ENCODE measurements at regions not wholly inside any gene's neighbourhood (a gene's known extent, or its start where the extent isn't known, plus 50 kb on each side); places are given as distances from the start of the nearest gene placed in this dataset.

DNA sequence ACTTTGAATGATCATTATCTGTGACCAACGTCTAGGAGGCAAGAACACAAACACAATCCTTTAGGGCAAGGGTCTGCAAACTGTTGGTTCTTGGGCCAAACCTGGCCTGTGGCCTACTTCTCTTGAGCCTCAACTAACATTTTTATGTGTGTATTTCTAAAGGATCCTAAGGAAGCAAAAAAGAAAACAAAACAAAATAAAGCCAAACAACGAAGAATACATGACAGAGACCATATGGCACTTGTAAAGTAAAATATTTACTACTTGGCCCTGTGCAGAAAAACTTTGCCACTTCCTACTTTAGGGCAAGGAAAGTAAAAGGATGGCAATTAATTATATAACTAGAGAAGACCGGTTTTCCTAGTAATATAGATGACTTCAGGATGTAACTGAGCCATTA is 1056.2 kb downstream of the EPHA7 start:
- Histone ChIP-seq H3K36me3 (ENCODE audit: control insufficient read depth, insufficient read depth, low read length) (no peaks in the 10 kb centered on the region), H3K4me1 (ENCODE audit: control insufficient read depth, insufficient read depth, low read length) (peaks cover 11% of the 10 kb centered on the region), H3K27me3 (ENCODE audit: control insufficient read depth, insufficient read depth, low read length) (no peaks in the 10 kb centered on the region), H3K4me3 (ENCODE audit: low read depth, low read length) (no peak overlapping the region), H3K9me3 (ENCODE audit: control insufficient read depth, insufficient read depth, low read length) (no peaks in the 10 kb centered on the region), H3K27ac (ENCODE audit: low read depth, low read length) (no peak overlapping the region), H3K9ac (ENCODE audit: low read depth, low read length) (no peak overlapping the region)

DNA sequence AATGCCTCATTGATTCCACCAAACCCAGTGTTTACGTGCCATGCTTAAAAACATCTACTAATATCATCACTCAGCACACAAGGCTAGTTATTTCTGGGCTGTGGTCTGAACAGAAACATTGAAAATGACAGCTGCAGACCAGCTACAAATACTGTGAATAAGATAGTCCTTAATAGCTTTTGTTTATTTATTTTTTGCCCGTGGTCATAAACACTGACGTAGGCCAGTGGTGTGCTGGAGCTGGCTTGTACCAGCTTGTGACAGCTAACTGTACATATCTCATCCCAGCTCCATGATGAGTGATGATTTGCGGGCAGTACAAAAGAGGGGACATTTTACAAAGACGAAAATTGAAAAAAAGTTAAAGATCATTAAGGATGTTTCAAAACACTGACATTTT is 1057.0 kb downstream of the EPHA7 start:
- Histone ChIP-seq H3K36me3 (ENCODE audit: control insufficient read depth, insufficient read depth, low read length) (no peaks in the 10 kb centered on the region), H3K27ac (ENCODE audit: low read depth, low read length) (no peak overlapping the region), H3K9ac (ENCODE audit: low read depth, low read length) (no peak overlapping the region), H3K27me3 (ENCODE audit: control insufficient read depth, insufficient read depth, low read length) (no peaks in the 10 kb centered on the region), H3K4me3 (ENCODE audit: low read depth, low read length) (no peak overlapping the region), H3K9me3 (ENCODE audit: control insufficient read depth, insufficient read depth, low read length) (no peaks in the 10 kb centered on the region), H3K4me1 (ENCODE audit: control insufficient read depth, insufficient read depth, low read length) (peaks cover 11% of the 10 kb centered on the region)

DNA sequence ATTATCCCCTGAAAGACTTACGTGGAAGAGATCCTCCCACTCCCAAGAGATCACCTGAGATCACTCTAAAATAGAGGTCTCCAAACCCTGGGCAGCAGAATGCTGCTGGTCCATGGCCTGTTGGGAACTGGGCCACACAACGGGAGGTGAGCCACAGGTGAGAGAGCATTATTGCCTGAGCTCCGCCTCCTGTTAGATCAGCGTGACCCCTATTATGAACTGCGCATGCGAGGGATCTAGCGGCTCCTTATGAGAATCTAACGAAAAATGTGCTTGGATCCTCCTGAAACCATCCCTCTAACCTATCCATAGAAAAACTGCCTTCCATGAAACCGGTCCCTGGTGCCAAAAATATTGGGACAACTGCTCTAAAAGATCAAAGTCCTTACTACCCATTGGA is 1057.4 kb downstream of the EPHA7 start:
- Histone ChIP-seq H3K27me3 (ENCODE audit: control insufficient read depth, insufficient read depth, low read length) (no peaks in the 10 kb centered on the region), H3K9me3 (ENCODE audit: control insufficient read depth, insufficient read depth, low read length) (no peaks in the 10 kb centered on the region), H3K9ac (ENCODE audit: low read depth, low read length) (no peak overlapping the region), H3K27ac (ENCODE audit: low read depth, low read length) (no peak overlapping the region), H3K36me3 (ENCODE audit: control insufficient read depth, insufficient read depth, low read length) (no peaks in the 10 kb centered on the region), H3K4me3 (ENCODE audit: low read depth, low read length) (no peak overlapping the region), H3K4me1 (ENCODE audit: control insufficient read depth, insufficient read depth, low read length) (peaks cover 11% of the 10 kb centered on the region)

DNA sequence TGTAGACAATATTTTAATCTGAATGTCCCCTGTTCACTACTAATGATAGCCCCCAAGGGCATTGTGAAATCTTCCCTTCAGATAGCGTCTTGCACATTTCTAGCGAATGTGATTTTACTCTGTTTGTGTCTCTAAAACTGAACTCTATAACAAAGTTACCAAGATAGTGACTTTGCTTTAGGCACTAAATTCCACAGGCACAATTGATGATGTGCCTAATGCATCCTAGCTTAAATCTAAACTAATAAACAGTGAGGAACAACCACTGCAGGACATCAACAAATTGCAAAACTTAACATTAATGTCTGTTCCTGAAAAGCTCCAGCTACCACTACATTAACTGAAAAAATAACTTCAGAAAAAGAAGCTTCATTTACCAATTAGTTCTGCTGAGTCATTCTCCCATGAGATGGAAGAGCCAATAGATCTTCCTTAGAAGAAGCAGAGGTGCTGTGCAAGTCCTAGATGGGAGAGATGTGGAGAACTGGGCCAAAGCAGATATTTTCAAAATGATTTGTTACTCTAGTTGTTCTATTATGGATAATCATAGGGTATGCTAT is 1065.0 kb downstream of the EPHA7 start:
- no peak overlapping the region for H3K9ac ChIP-seq (ENCODE audit: low read depth, low read length)
- H3K4me3 ChIP-seq (ENCODE audit: low read depth, low read length): no peak overlapping the region
- H3K36me3 ChIP-seq (ENCODE audit: control insufficient read depth, insufficient read depth, low read length): no peaks in the 10 kb centered on the region
- H3K27me3 ChIP-seq (ENCODE audit: control insufficient read depth, insufficient read depth, low read length): no peaks in the 10 kb centered on the region
- H3K4me1 ChIP-seq (ENCODE audit: control insufficient read depth, insufficient read depth, low read length): no peaks in the 10 kb centered on the region
- H3K9me3 ChIP-seq (ENCODE audit: control insufficient read depth, insufficient read depth, low read length): no peaks in the 10 kb centered on the region
- H3K27ac ChIP-seq (ENCODE audit: low read depth, low read length): no peak overlapping the region

DNA sequence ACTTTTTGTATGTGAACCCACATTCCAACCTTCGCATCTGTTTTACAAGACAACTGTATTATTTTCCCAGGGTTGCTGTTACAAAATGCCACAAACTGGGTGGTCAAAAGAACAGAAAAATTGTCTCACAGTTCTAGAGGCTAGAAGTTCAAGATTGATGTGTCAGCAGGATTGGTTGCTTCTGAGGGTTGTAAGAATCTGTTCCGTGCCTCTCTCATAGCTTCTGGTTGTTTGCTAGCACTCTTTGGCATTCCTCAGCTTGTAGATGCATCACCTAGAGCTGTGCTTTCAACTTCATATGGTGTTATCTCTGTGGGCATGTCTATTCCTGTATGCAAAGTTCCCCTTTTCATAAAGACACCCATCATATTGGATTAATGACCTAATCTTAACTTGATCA is 1067.2 kb downstream of the EPHA7 start:
- H3K27ac ChIP-seq (ENCODE audit: low read depth, low read length): no peak overlapping the region
- H3K9me3 ChIP-seq (ENCODE audit: control insufficient read depth, insufficient read depth, low read length): no peaks in the 10 kb centered on the region
- H3K27me3 ChIP-seq (ENCODE audit: control insufficient read depth, insufficient read depth, low read length): no peaks in the 10 kb centered on the region
- no peak overlapping the region for H3K9ac ChIP-seq (ENCODE audit: low read depth, low read length)
- no peaks in the 10 kb centered on the region for H3K4me1 ChIP-seq (ENCODE audit: control insufficient read depth, insufficient read depth, low read length)
- H3K36me3 ChIP-seq (ENCODE audit: control insufficient read depth, insufficient read depth, low read length): no peaks in the 10 kb centered on the region
- no peak overlapping the region for H3K4me3 ChIP-seq (ENCODE audit: low read depth, low read length)

DNA sequence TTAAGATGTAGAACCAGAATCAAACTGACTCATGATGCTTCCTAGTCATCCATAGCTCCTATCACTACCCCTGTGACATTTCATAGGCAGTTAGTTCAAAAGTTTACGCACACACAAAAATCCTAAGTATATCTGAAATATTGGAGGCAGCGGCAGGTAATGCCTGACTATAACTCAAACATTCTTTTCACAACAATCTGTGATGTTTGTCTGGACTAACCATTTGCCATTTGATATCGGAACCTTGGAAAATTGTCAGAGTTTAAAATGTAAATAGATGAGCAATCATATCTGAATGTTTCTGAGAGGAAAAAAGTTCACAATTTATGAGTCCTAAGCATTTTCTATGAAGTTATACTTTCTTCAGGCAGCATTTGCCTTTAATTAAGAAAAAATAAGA is 1078.2 kb downstream of the EPHA7 start:
- Histone ChIP-seq H3K9me3 (ENCODE audit: control insufficient read depth, insufficient read depth, low read length) (no peaks in the 10 kb centered on the region), H3K27ac (ENCODE audit: low read depth, low read length) (no peak overlapping the region), H3K4me1 (ENCODE audit: control insufficient read depth, insufficient read depth, low read length) (no peaks in the 10 kb centered on the region), H3K36me3 (ENCODE audit: control insufficient read depth, insufficient read depth, low read length) (no peaks in the 10 kb centered on the region), H3K4me3 (ENCODE audit: low read depth, low read length) (no peak overlapping the region), H3K9ac (ENCODE audit: low read depth, low read length) (no peak overlapping the region), H3K27me3 (ENCODE audit: control insufficient read depth, insufficient read depth, low read length) (no peaks in the 10 kb centered on the region)

DNA sequence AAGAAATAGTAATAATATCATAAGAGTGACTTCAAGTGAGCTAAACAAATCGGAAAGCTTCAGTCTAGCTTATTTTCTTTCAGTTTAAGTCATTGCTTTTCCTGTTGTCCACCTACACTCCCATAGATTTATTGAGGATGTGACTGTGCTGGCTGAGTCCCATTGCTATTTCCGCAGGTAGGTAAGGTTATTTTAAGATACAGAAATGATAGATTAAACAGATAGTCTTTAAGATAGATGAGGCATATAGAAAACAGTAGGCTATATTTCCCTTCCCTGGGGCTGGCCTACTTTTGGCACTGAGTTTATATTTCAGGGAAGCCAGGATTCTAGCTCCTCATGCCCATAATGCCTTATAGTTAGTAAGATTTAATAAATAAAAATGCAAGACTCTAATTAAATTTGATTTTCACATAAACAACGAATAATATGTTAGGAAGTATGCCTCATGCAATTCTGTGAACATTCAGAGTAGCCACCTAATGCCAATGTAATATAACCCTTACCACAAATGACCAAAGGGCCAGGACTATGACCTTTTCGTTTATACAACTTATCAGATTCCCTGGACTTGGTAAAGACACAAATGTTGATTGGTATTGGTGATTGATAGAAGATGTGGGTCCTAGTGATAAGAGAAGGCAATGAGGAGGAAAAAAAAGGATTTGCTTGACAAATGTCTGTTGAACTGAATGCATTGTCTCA is 1079.3 kb downstream of the EPHA7 start:
- Histone ChIP-seq H3K9ac (ENCODE audit: low read depth, low read length) (no peak overlapping the region), H3K27me3 (ENCODE audit: control insufficient read depth, insufficient read depth, low read length) (no peaks in the 10 kb centered on the region), H3K27ac (ENCODE audit: low read depth, low read length) (no peak overlapping the region)

DNA sequence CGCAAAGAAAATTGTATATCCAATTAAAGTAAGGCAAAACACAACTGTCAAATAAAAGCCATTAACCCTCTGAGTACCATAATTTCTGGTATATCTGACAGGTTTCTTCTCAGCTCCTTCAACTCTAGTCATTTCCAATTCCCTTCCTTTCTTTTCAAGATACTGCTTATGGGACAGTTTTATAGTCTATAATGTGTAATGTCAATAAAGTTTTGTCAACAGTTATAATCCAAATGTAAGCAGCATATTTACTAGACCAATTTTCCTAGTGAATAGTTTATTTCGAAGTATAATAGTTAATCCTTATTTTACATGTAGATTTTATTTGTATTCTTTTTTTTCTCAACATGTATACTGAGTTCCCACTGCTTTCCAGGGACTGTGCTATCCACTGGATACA is 1081.8 kb downstream of the EPHA7 start:
- Histone ChIP-seq H3K36me3 (ENCODE audit: control insufficient read depth, insufficient read depth, low read length) (no peaks in the 10 kb centered on the region), H3K27ac (ENCODE audit: low read depth, low read length) (no peak overlapping the region), H3K4me1 (ENCODE audit: control insufficient read depth, insufficient read depth, low read length) (no peaks in the 10 kb centered on the region), H3K4me3 (ENCODE audit: low read depth, low read length) (no peak overlapping the region), H3K27me3 (ENCODE audit: control insufficient read depth, insufficient read depth, low read length) (no peaks in the 10 kb centered on the region), H3K9me3 (ENCODE audit: control insufficient read depth, insufficient read depth, low read length) (no peaks in the 10 kb centered on the region), H3K9ac (ENCODE audit: low read depth, low read length) (no peak overlapping the region)

More for the DNA sequence above, 1079.3 kb downstream of the EPHA7 start:
- H3K4me1 ChIP-seq (ENCODE audit: control insufficient read depth, insufficient read depth, low read length): no peaks in the 10 kb centered on the region
- H3K4me3 ChIP-seq (ENCODE audit: low read depth, low read length): no peak overlapping the region
- H3K36me3 ChIP-seq (ENCODE audit: control insufficient read depth, insufficient read depth, low read length): no peaks in the 10 kb centered on the region
- no peaks in the 10 kb centered on the region for H3K9me3 ChIP-seq (ENCODE audit: control insufficient read depth, insufficient read depth, low read length)

DNA sequence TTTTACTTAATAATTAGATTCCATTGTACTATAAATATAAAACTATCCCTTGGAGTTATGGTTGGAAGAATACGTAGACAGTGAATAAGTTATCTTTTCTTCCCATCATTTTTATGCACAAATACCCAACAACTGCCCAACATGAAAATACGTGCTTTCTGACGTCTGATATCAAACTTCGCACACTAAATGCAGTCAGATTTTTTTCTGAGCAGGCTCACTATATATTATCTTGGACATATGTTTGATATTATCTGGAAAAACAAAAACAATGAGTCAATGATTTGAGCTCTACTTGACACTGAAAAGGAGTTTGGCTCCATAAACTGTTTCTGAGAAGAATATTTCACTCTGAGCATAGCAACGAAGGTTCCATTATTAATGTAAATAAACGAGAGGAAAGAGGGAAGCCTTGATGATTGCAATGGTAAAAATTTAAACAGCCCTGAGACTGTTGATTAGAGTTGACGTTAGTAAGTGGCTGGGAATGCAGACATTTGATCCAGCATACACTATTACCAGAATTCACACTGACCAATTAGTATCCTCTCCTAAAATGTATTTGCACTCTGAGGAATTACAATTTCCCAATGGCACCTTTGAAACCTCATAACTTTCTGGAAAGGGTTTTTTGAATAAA is 1090.0 kb downstream of the EPHA7 start:
- Histone ChIP-seq H3K4me3 (ENCODE audit: low read depth, low read length) (no peak overlapping the region), H3K9me3 (ENCODE audit: control insufficient read depth, insufficient read depth, low read length) (no peaks in the 10 kb centered on the region), H3K9ac (ENCODE audit: low read depth, low read length) (no peak overlapping the region), H3K36me3 (ENCODE audit: control insufficient read depth, insufficient read depth, low read length) (no peaks in the 10 kb centered on the region), H3K27me3 (ENCODE audit: control insufficient read depth, insufficient read depth, low read length) (no peaks in the 10 kb centered on the region), H3K27ac (ENCODE audit: low read depth, low read length) (no peak overlapping the region), H3K4me1 (ENCODE audit: control insufficient read depth, insufficient read depth, low read length) (no peaks in the 10 kb centered on the region)

DNA sequence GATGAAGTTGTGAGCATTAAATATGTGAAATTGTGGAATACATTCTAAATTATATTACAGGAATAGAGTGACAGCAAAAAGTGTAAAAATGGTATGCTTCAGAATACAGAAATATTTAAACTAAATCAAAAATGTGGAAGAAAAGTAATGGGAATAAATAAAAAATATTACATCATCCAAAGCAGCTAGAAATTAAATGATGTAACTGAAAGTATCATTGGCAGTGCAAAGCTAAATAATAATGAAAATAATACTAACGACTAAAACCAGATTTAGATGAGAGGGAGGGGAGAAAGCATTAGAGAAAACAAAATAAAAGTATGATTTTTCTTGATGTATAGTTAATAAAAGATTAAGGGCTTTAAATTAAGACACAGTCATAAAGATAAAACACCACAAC is 1104.0 kb downstream of the EPHA7 start:
- Histone ChIP-seq H3K27ac (ENCODE audit: low read depth, low read length) (no peak overlapping the region), H3K27me3 (ENCODE audit: control insufficient read depth, insufficient read depth, low read length) (no peaks in the 10 kb centered on the region), H3K4me1 (ENCODE audit: control insufficient read depth, insufficient read depth, low read length) (no peaks in the 10 kb centered on the region), H3K9ac (ENCODE audit: low read depth, low read length) (no peak overlapping the region), H3K9me3 (ENCODE audit: control insufficient read depth, insufficient read depth, low read length) (no peaks in the 10 kb centered on the region), H3K4me3 (ENCODE audit: low read depth, low read length) (no peak overlapping the region), H3K36me3 (ENCODE audit: control insufficient read depth, insufficient read depth, low read length) (no peaks in the 10 kb centered on the region)

DNA sequence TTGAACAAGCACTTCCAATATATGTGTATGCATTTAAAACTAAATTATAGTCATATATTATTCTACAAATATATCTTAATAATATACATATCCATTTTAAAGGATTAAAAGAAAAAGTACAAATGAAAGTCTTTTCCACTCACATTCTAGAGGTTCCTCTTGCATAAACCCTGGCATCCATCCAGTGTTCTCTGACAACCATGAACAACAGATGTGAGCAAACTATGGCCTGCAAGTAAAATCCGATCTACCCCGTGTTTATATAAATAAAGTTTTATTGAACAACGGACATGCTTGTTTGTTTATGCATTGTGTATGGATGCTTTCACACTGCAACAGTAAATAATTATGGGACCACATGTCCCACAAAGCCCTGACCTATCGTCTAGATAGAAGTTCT is 1122.3 kb downstream of the EPHA7 start:
- no peaks in the 10 kb centered on the region for H3K36me3 ChIP-seq (ENCODE audit: control insufficient read depth, insufficient read depth, low read length)
- no peak overlapping the region for H3K4me3 ChIP-seq (ENCODE audit: low read depth, low read length)
- no peaks in the 10 kb centered on the region for H3K4me1 ChIP-seq (ENCODE audit: control insufficient read depth, insufficient read depth, low read length)
- no peak overlapping the region for H3K27ac ChIP-seq (ENCODE audit: low read depth, low read length)
- no peaks in the 10 kb centered on the region for H3K27me3 ChIP-seq (ENCODE audit: control insufficient read depth, insufficient read depth, low read length)
- no peaks in the 10 kb centered on the region for H3K9me3 ChIP-seq (ENCODE audit: control insufficient read depth, insufficient read depth, low read length)
- H3K9ac ChIP-seq (ENCODE audit: low read depth, low read length): no peak overlapping the region

Data from HUES48 (cell line).